Jurkat, Clone E6-1 (cell line): ENCODE measurements at regions not wholly inside any gene's neighbourhood (a gene's known extent, or its start where the extent isn't known, plus 50 kb on each side); places are given as distances from the start of the nearest gene placed in this dataset.
"Not testable (repeated sequence)": the region's sequence is repeated elsewhere in the genome, so short reads cannot be mapped to it uniquely, and the experiment has no call there.

ENCODE experiments used
- DNase-seq: peaks from one replicate; pipeline ENCODE4 v3.0.0-alpha.2; 2011; ENCODE audit warnings: low read depth, low spot score
- H3K4me3 ChIP-seq: 2 replicates; pipeline ENCODE4 v1.5.1; 2011; ENCODE audit warnings: mild to moderate bottlenecking, low read length, control low read depth, moderate library complexity

- not testable (repeated sequence) for DNase-seq, H3K4me3 ChIP-seq
Measured at GRCh38 chr4:149915735-149916134, 100.1 kb upstream of the IQCM start.

DNA sequence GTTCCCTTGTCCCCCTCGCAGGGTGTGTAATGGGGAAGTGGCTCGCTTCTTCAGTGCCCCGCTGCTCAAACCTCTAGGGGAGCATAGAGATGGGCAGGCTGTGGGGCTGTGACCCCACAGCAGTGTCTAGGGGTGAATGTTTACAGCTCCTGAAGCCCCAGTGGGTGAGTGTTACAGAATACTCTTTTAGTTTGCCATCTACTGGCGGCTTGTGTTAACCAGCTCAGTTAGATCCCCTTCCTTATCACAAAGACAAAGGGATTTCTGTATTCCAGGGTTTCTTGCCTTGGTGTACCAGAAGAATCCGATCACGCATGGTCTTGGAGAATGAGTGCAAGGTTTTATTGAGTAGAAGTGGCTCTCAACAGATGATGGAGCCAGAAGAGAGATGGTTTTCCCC lies 108.1 kb upstream of the IQCM start:
- DNase-seq, result no peak
- no peak overlapping the region for H3K4me3 ChIP-seq

- no peak overlapping the region for H3K4me3 ChIP-seq
- no peak for DNase-seq
Measured at GRCh38 chr4:149927514-149927913, 111.9 kb upstream of the IQCM start.

GRCh38 chr4:149928507-149928906 lies 112.9 kb upstream of the IQCM start:
- no peak for DNase-seq
- no peak overlapping the region for H3K4me3 ChIP-seq

GRCh38 chr4:149931431-149931830 lies 115.8 kb upstream of the IQCM start:
- H3K4me3 ChIP-seq, result no peak overlapping the region

GRCh38 chr4:149932188-149932587 lies 116.5 kb upstream of the IQCM start:
- DNase-seq, result no peak
- no peak overlapping the region for H3K4me3 ChIP-seq

More at GRCh38 chr4:149931431-149931830, 115.8 kb upstream of the IQCM start:
- no peak for DNase-seq

DNA sequence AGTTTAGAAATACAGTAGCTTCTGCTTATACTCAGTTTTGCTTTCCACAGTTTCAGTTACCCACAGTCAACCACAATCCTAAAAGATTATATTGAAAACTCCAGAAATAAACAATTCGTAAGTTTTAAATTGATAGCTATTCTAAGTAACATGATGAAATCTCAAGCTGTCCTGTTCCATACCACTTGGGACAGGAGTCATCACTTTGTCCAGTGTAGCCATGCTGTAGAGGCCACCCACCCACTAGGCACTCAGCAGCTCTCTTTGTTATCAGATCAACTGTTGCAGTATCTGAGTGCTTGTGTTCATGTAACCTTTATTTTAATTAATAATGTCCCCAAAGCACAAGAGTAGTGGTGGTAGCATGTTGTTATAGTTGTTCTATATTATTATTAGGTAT lies 117.5 kb upstream of the IQCM start:
- H3K4me3 ChIP-seq, result no peak overlapping the region
- DNase-seq, result no peak

GRCh38 chr4:149933883-149934282 lies 118.2 kb upstream of the IQCM start:
- DNase-seq, result no peak
- H3K4me3 ChIP-seq, result no peak overlapping the region

DNA sequence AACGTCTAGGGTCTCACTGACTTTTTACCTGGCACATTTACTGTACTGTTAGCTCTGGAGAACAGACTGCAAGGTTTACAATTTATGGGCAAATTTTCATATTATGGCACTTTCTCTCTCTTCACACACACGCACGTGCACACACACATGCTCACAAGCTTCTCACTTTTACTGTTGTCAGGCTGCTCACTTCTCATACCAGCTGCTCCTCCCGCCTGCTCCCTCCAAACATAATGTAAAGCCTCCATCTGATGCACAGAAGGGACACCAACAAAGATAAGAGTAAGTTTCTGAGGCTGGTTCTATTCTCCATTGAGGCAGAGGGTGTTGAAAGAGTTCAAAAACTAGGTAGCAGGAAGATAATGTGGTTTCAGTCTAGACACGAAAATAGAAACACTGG lies 128.9 kb upstream of the DCLK2 start:
- DNase-seq, result no peak
- no peak overlapping the region for H3K4me3 ChIP-seq

DNA sequence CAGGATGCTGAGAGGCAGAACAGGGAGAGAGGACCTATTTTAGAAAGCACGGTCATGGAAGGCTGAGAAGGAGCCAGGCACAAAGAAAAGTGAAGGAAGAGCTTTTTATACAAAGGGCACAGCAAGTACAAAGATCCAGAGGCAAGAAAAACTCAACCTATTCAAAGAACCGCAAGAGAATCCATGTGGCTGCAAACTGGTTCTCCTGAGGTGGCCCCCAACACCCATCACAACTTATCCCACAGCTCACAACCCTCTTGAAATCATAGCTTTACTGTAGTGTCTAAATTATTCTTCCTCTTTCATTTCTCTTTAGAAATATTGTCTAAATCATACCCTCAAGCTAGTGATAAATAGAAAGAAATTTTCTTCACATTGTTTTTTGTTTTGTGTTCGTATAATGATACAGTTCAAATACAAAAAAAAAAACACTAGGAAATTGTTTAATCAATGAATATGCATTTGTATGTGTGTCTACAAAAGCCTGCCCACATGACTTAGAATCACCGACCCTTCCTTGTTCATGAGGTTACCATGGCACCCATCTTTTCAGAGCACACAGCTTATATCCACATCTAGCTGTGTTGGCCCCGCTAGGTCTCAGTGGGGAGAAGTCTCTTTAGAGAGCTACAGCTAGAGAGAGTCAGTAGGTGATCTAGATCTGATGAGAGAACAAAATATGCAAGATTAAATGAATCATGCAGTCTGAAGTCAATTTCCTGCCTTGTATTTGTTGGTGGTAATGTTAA lies 126.9 kb upstream of the DCLK2 start:
- DNase-seq, result no peak

GRCh38 chr4:149952101-149952500 lies 126.1 kb upstream of the DCLK2 start:
- DNase-seq, result no peak

More for the DNA sequence above, 126.9 kb upstream of the DCLK2 start:
- H3K4me3 ChIP-seq, result no peak overlapping the region

GRCh38 chr4:149952716-149953115 lies 125.5 kb upstream of the DCLK2 start:
- DNase-seq, result no peak
- H3K4me3 ChIP-seq, result no peak overlapping the region

More at GRCh38 chr4:149952101-149952500, 126.1 kb upstream of the DCLK2 start:
- H3K4me3 ChIP-seq, result no peak overlapping the region

GRCh38 chr4:149955780-149956390 lies 122.4 kb upstream of the DCLK2 start:
- H3K4me3 ChIP-seq, result no peak overlapping the region
- DNase-seq, result no peak

GRCh38 chr4:149956678-149957077 lies 121.6 kb upstream of the DCLK2 start:
- DNase-seq, result no peak
- no peak overlapping the region for H3K4me3 ChIP-seq

GRCh38 chr4:149961876-149962597 lies 116.2 kb upstream of the DCLK2 start:
- DNase-seq, result no peak
- no peak overlapping the region for H3K4me3 ChIP-seq

GRCh38 chr4:149964001-149964796 lies 114.0 kb upstream of the DCLK2 start:
- no peak for DNase-seq
- no peak overlapping the region for H3K4me3 ChIP-seq

DNA sequence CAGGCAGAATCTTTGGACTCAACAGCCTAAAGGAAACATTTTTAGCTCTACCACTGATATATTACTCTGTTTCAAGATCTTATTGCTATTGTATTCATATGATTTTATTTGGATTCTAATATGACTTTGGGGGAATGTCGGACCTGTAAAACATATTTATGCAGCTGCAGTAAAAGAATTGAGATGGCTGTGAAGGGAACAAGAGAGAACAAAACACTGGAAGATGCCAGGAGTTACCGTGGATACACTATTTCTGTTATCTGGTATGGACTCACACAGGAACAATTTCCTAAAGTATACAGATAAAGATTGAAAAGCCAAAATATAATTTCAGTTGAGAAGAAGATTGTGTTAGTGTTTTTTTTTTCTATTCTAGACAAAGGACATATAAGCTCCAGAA lies 113.0 kb upstream of the DCLK2 start:
- DNase-seq, result no peak
- no peak overlapping the region for H3K4me3 ChIP-seq

- no peak overlapping the region for H3K4me3 ChIP-seq
- no peak for DNase-seq
Measured at GRCh38 chr4:149972407-149972806, 105.8 kb upstream of the DCLK2 start.

DNA sequence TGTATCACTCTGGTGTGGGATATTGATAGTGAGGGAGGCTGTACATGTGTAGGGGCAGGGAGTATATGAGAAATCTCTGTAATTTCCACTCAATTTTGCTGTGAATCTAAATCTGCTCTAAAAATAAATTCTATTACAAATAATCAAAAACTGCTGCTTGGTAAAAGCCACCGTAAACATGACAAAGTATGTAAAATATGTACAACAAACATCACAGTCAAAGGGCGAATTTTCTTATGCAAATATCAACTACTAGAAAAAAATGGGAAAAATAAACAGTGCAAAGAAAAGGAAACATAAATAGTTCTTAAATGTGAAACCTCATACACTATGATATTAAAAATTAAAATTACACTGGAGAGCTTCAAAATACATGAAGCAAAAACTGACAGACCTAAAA lies 105.1 kb upstream of the DCLK2 start:
- DNase-seq, result no peak

More for the DNA sequence above, 105.1 kb upstream of the DCLK2 start:
- no peak overlapping the region for H3K4me3 ChIP-seq
